IPS DF 4.7 (cell line): ENCODE measurements at regions not wholly inside any gene's neighbourhood (a gene's known extent, or its start where the extent isn't known, plus 50 kb on each side); places are given as distances from the start of the nearest gene placed in this dataset.
A peak's percentile ranks its signal among the peaks of the same experiment; 100 is the strongest.
"Not testable (repeated sequence)": the region's sequence is repeated elsewhere in the genome, so short reads cannot be mapped to it uniquely, and the experiment has no call there.

ENCODE experiments used
- DNase-seq: peaks from one replicate; pipeline ENCODE4 v3.0.0-alpha.2; 2013; ENCODE audit warnings: low spot score; ENCODE audit errors: extremely low read depth

DNA sequence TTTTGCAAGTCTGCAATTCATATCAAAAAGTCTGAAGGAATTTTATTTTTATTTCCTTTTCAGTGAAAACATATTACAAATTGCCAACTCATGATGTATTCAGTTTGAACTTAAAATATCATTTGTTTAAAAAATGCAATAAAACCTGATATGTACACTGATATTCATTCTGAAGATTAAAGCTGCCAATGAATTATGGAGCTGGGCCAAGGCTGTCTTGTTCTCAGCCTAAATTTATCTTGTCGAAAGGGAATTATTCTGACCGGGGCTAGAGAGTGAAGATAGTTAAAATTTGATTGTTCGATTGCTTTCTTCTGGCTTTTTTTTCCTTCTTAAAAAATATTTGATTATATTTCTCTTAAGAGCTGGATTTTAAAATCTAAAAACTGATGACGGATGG is 54.0 kb upstream of the RBFOX1 start:
- no peak for DNase-seq

DNA sequence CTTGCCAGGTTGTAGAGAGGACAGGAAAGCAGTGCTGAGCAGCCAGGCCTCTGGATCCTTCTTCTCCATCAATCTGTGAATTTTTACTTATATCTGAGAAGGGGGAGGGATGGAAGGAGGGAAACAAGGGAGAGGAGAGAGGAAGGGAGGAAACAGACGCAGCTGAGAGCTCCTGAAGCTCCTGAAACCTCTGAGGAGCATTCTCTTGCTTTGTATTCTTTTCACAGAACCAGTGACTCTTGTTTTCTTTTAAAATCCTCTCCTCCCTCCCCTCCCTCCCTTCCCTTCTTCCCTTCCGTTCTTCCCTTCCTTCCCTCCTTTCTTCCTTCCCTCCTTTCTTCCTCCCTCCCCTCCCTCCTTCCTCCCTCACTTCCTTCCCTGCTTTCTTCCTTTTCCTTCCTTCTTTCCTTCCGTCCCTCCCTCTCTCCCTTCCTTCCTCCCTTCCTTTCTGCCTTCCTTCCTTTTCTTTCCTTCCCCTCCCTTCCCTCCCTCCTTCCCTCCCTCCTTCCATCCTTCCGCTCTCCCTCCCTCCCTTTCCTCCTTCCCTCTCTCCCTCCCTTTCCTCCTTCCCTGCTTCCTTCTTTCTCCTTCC is 60.0 kb upstream of the RBFOX1 start:
- DNase-seq: no peak

DNA sequence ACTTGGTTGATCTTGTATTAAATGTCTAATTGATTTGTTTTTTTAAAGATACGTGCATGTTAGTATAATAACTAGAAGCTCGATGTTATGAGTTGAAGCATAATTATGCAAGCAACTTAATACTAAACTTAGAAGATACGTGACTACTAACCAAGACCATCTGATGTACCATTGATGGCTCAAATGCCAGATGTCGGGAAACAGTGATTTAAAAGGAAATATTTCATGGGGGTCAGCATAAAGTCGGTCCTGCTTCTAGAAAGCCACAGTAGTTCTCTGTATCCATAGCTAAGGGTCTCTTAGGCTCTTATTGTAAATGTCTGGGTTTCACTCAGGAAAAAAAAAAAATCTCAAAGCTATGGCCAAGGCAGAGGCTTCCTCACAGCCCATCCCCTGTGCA is 61.2 kb upstream of the RBFOX1 start:
- DNase-seq: no peak

DNA sequence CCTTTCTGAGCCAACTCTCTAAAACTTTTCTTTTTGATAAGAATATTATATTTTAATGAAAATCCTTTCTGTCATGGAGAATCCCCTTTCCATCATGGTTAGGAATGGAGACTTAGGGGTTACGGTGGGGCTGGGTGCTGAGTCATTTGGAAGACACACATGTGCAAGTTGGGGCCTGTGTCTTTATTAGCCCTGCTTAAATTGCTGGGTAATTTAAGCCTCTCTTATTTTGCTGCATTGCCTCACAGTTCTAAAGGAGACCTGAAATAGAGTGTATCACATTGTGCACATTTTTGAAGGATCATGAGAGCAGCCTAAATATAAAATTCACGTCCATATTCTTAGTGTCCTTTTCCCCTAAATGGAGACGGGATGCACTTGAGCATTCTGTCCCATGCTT is 61.8 kb upstream of the RBFOX1 start:
- no peak for DNase-seq

DNA sequence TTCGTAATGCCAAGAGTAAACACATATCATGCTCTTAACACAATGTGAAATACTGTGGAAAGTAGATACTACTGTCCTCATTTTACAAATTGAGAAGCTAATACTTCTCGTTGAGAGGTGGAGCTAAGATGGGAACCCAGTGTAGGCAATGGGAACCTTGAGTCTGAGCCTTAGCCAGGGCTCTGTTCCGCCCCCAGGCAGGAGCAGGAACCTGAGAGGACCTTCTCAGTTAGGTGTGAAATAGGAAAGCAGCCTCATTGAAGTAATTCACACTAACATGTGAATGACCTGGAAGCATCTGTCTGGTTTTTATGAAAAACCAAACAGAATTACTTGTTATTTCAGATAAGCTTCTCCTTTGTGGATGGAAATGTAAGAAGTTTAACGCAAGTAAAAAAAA is 62.6 kb upstream of the RBFOX1 start:
- DNase-seq: no peak

DNA sequence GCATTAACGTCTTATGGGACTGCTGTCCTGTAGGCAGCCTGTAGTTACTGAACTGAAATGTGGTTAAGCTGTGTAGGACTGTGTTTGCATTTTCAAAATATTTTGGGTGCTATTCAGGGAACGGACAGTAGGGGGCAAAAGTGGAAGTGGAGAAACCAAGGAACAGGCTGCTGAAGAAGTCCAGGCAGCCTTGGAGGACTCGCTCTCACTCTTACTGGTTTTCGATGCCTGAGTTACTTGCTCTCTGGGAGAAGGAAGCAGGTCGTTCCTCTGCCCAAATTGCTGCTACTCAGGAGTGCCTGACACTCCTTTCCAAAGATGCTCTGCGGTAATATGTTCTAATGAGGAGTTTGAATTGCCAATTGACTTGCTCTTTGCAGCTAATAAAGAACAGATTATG is 64.5 kb upstream of the RBFOX1 start:
- peak; percentile 25 for DNase-seq

DNA sequence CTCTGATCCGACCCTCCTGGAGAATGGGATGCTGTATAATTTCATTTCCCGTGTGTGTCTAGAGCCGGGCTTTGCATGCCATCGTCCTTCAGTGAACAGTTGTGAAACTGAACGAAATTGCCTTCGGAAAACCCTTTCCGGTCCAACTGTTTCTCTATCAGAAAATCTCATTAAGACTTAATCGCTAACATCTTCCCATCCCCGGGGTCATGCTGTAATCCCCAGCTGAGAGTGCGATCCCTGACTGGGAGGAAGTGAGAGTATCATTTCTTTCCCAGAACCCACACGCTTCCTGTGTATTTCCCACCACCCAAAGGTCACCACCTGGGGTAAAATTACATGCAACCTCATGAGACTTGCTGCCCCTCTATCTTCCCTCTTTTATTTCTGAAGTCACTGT is 75.6 kb upstream of the RBFOX1 start:
- no peak for DNase-seq

DNA sequence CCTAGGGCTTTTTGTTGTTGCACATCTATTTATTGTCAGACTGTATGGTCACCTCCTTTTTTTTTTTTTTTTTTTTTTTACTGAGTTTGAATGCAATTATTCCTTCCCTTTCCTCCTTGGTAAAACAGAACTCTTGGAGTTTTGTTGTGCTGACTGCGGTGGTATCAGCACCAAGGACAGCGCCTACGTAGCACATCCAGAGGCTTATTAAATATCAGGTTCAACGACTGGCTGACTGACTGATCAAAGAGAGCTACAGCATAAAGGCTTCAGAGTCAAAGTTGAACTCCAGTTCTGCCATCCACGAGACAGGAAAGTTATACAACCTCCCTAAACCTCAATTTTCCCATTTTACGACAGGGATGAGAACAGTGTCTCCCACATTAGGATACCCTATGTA is 86.1 kb upstream of the RBFOX1 start:
- DNase-seq: no peak

DNA sequence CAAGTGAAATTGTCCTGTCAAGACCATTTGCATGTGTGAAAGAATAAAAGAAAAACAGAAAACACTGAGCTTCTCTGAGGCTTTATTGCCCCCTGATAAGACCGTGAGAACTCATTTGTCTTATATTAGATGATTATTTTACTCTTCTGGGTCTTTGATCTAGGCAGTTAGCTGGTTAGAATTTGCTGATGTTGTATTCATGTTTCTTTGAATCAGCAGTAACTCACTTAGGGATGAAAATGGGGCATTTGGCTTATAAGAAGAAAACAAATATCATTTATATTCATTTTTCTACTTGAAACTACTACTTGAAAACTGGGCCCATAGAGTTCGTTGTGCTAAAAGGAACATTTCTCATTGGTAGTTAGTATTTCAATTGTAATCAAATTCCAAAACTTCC is 93.1 kb upstream of the RBFOX1 start:
- DNase-seq: no peak

DNA sequence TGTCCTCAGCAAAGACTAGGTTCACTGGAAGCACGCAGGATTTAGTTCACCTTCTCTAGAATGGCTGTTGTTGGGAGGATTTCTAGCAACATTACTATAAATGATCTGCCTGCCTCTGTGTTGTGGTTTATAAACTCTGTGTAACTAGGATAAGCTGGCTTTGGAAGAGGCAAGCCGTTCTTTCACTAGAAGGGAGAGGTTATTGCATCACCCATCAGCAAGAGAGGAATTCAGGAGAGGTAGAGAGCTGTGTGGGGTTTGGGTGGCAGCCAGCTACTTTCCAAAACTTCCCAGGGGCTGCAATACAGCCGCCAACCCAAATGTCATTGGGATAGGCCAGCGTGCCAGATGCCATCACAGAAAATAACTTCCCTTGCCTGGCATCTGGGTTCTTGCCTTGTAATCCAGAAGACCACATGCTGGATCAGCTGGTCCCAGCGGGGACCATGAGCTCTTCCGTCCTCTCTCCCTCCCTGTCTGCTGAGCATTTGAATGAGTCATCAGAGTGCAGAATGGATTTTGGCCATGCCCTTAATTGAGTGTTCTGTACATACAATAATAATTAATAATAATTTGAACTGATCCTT is 95.7 kb upstream of the RBFOX1 start:
- DNase-seq: no peak

DNA sequence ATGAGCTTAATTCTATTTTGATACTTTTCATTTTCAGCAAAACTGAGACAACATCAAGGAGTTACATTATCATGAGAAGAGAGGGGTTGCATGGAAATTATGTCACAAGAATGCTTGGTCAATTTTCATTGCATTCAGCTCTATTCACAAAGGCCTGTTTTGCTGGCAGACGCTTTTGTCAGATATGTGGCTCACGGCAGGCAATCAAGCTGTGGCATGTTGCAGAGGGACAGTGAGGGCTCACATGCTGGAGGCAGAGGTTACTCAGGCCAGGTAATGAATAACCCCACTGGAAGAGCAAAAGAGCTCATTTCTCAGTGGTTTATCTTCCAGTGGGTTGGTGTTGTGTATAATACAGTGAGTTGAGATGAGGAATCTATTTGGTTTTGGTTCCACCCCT is 98.7 kb upstream of the RBFOX1 start:
- DNase-seq: no peak

DNA sequence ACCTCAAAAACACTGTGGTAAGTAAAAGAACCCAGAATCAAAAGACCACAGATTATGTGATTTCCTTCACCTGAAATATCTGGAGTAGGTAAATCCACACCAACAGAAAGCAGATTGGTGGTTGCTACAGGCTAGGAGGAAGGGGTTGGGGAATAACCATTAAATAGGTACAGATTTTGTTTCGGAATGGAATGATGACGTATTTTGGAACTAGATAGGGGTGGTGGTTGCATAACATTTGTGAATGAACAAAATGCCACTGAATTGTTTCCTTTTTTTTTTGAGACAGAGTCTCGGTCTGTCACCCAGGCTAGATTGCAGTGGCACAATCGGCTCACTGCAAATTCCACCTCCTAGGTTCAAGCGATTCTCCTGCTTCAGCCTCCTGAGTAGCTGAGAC is 100.9 kb upstream of the RBFOX1 start:
- DNase-seq: no peak

DNA sequence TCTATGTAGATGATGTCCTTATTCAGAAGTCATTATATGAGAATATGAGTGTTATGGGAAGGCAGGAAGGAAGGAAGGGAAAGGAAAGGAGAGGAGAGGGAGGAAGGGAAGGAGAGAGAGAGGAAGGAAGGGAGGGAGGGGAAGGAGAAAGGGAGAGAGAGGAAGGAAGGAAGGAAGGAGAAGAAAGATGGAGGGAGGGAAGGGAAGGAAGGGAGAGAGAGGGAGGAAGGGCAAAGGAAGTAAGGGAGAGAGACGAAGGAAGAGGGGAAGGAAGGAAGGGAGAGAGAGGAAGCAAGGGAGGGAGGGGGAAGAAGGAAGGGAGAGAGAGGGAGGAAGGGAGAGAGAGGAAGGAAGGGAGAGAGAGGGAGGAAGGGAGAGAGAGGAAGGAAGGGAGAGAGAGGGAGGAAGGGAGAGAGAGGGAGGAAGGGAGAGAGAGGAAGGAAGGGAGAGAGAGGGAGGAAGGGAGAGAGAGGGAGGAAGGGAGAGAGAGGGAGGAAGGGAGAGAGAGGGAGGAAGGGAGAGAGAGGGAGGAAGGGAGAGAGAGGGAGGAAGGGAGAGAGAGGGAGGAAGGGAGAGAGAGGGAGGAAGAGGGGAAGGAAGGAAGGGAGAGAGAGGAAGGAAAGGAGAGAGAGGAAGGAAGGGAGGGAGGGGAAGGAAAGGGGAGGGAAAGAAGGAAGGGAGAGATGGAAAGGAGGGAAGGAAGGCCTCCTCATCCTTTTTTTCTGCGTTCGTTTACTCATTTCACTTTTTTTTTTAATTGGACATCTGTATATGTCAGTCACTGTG is 103.0 kb upstream of the RBFOX1 start:
- not testable (repeated sequence) for DNase-seq

DNA sequence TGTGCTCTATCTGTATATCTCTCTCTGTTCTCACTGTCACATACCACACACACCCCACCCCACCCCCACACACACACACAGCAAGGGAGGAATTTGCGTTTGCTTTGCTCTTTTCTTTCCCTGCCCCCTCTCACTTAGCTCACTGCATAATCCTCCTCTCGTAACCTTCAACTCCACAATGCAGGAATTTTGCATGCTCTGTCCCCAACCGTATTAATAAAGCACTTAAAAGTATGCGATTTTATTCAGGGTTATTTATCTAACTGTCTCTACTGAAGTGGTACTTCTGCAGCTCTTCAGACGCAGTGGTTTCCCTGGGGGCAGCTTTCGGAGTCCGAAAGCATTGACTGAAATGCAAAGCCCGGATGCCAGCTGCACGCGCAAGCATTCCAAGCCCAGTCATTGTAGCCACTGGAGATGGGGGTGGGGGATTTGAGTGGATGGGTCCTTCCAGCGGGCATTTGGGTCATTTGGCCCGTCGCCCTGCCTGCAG is 105.4 kb upstream of the RBFOX1 start:
- DNase-seq: no peak

DNA sequence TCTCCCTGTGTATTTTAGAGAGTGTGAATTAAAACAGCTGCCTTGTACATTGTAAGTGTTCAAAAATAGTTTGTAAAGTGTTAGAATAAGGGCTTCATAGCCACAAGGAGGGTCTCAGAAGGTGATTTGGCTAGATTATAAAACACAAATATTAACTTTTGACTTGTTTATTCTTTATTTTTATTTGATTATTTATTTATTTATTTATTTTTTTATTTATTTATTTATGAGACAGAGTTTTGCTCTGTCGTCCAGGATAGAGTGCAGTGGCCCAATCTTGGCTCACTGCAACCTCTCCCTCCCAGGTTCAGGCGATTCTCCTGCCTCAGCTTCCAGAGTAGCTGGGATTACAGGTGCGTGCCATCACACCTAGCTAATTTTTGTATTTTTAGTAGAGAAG is 111.5 kb upstream of the RBFOX1 start:
- no peak for DNase-seq

DNA sequence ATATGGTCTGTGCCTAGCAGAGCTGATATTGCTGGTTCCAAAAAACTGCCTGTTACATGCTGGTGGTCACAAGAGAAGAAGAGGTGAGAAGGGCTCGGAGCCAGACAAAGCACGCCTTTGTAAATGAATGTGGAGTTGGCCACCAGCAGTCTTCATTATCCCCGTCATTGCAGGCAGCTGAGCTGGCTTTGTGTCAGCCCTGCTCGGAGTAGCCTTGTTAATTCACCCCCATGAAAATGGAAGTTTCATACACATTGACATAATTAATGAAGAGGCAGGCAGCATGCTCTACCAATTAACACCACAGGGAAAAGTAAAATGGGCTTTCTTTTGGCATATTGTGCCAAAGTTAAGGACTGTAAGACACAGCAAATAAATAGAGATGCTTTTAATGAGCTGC is 113.7 kb upstream of the RBFOX1 start:
- DNase-seq: no peak

DNA sequence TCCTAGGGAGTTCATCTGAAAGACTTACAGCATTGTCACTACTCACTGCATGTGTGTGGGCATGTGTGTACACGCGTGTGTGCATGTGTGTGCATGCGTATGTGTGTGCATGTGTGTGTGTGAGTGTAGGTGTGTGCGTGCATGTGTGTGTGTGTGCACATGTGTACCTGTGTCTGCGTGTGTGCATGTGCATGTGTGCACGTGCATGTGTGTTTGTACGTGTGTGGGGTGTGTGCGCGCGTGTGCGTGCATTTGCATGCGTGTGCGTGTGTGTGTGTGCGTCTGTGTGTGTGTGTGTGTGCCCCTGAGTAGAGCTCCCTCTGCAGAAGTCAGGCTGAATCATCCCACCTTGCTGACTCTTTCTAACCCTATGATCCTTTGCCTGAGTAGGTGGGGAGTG is 114.8 kb upstream of the RBFOX1 start:
- no peak for DNase-seq

DNA sequence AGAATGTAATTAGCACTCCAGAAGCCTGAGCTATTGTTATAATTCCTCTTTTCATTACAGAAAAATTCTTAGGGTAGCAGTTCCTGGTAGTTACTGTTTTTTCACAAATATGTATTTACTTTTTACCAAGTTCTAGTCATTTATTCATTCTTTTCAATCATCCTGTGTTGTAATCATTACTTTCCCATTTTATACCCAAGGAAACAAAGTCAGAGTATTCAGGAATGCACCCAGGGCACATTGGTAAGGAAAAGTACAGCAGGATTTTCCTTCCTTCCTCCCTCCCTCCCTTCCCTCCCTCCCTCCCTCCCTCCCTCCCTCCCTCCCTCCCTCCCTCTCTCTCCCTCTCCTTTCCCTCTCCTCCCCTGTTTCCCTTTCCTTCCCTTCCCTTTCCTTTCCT is 115.9 kb upstream of the RBFOX1 start:
- no peak for DNase-seq

DNA sequence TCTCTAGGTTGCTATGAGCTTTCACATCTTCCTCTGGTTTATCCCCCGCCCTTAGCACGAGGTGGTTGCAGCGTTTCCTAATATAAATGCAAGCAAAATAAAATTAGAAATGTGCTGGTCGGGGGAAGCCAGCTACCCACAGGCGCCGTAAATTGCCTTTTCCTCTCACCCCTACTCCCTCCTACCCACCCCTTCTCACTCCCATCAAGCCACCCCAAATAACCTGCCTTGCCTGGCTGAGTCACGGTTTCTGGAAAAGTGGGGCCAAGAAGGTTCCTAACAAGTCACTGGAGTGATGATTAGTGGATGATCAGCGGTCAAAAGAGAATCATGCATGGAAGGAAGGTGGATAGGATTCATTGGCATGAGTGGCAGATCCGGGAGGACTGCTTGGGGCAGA is 120.9 kb upstream of the RBFOX1 start:
- no peak for DNase-seq

DNA sequence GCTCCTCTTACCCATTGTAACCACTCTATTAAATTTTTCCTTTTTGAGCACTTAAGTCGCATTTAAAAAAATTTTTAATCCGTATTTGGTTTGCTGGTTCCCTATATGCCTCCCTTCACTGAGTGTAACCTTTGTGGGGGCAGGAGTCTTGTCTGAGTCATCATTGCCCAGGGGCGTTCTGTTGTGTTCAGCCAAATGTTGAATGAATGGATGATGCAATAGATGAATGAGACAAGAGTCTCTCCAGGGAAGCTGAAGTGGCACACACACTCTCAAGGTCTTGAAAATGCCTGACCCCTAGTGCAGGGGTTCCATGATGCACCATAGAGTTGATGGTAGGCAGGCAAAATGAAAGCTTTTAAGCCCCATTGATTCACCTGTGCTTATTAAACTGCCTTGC is 123.0 kb upstream of the RBFOX1 start:
- DNase-seq: no peak

DNA sequence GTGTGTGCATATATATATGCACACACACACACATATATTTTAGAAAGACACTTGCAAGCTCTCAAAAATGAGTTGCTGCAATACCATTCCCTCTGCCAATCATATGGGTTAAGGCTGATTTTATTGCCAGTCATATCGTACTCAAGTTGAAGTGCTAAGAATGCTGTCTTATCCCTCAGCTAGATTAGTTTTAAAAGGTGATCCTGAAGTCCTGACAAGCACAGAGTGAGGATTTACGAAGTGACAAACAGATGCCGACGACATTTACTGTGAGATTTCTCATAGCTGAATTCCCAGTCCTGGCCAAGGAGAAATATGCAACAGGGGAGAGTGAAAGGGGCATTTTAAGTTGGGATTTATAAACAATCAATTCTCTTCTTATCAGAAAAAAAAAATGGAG is 126.2 kb upstream of the RBFOX1 start:
- no peak for DNase-seq

DNA sequence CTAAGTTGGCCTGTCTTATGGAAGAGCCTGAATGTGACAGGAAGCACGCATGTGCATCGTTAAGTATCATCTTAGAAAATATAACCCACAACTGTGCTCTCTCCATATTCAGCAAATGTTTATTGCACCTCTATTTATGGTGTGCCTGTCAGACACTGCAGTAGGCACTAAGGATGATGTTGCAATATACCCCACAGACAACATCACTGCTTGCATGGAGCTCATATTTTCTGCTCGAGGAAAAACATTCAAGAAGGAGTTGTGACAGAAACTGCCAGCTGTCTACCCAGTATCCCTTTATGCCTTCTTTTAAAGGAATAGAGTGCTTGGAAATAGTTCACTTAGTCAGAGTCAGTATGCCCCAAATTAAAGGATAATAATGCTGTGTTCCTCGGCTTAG is 132.3 kb upstream of the RBFOX1 start:
- DNase-seq: no peak

DNA sequence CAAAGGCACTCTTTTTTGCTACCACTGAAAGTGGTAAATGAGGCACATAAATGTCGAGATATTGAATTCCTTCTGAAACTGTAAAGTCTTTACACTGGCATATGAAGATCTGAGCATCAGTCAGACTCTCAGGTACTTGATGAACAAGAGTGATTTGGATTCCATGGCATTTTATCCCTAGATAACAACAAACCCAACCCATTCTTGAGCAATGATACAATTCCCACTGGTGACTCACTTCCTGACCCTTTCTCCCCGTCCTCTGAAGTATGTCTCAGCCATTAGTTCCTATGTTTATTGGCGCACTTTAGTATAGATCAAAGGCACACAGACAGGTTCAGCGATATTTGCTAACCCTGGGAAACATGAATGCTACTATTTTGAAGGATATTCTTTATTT is 147.0 kb upstream of the RBFOX1 start:
- DNase-seq: no peak
